ENCODE measurements at regions not wholly inside any gene's neighbourhood (a gene's known extent, or its start where the extent isn't known, plus 50 kb on each side); places are given as distances from the start of the nearest gene placed in this dataset.
"Not testable (repeated sequence)": the region's sequence is repeated elsewhere in the genome, so short reads cannot be mapped to it uniquely, and the experiment has no call there.

GRCh38 chr10:4240608-4241197 lies 455.7 kb upstream of the KLF6 start:
- ATAC-seq (ENCODE audit: low read depth in 2 of 2): no peak
- Mint-ChIP-seq H3K4me1 (peaks cover 0 to 10% (median 8%) of the 10 kb centered on the region in 4 donors), H3K4me3 (no peak overlapping the region), H3K36me3 (no peaks in the 10 kb centered on the region), H3K9me3 (peaks cover 0 to 13% (median 4%) of the 10 kb centered on the region in 7 donors), H3K27me3 (no peaks in the 10 kb centered on the region), H3K27ac (peak overlapping the region in 1 of 3 donors; percentile 70)
- no peak for DNase-seq
- Histone ChIP-seq H3K9me3 (ENCODE audit: control insufficient read depth in 2 of 2, low read length in 2 of 2) (no peaks in the 10 kb centered on the region), H3K27ac (ENCODE audit: insufficient read depth, low read length, poor library complexity, severe bottlenecking) (no peak overlapping the region), H3K36me3 (ENCODE audit: control insufficient read depth, insufficient read depth, low read length) (no peaks in the 10 kb centered on the region), H3K4me1 (ENCODE audit: control insufficient read depth, insufficient read depth, low read length, poor library complexity, severe bottlenecking) (peaks cover 4% of the 10 kb centered on the region), H3K27me3 (ENCODE audit: control insufficient read depth, insufficient read depth, low read length) (no peaks in the 10 kb centered on the region), H3K4me3 (ENCODE audit: low read depth, low read length) (no peak overlapping the region)

GRCh38 chr10:4239186-4239585 lies 454.2 kb upstream of the KLF6 start:
- H3K27ac ChIP-seq (ENCODE audit: insufficient read depth, low read length, poor library complexity, severe bottlenecking): no peak overlapping the region

GRCh38 chr10:4236905-4237304 lies 451.9 kb upstream of the KLF6 start:
- H3K4me3 ChIP-seq (ENCODE audit: low read depth, low read length); H3K36me3 ChIP-seq (ENCODE audit: control insufficient read depth, insufficient read depth, low read length); H3K9me3 Mint-ChIP-seq; H3K9me3 ChIP-seq (ENCODE audit: control insufficient read depth in 2 of 2, low read length in 2 of 2); DNase-seq; ATAC-seq (ENCODE audit: low read depth in 2 of 2); H3K4me3 Mint-ChIP-seq; H3K4me1 ChIP-seq (ENCODE audit: control insufficient read depth, insufficient read depth, low read length, poor library complexity, severe bottlenecking); H3K36me3 Mint-ChIP-seq; H3K27me3 Mint-ChIP-seq; H3K27ac Mint-ChIP-seq; H3K27me3 ChIP-seq (ENCODE audit: control insufficient read depth, insufficient read depth, low read length); H3K4me1 Mint-ChIP-seq; H3K27ac ChIP-seq (ENCODE audit: insufficient read depth, low read length, poor library complexity, severe bottlenecking): not testable (repeated sequence)

More at GRCh38 chr10:4239186-4239585, 454.2 kb upstream of the KLF6 start:
- Histone ChIP-seq H3K4me1 (ENCODE audit: control insufficient read depth, insufficient read depth, low read length, poor library complexity, severe bottlenecking) (peaks cover 4% of the 10 kb centered on the region), H3K9me3 (ENCODE audit: control insufficient read depth in 2 of 2, low read length in 2 of 2) (no peaks in the 10 kb centered on the region), H3K36me3 (ENCODE audit: control insufficient read depth, insufficient read depth, low read length) (no peaks in the 10 kb centered on the region), H3K4me3 (ENCODE audit: low read depth, low read length) (no peak overlapping the region), H3K27me3 (ENCODE audit: control insufficient read depth, insufficient read depth, low read length) (no peaks in the 10 kb centered on the region)
- H3K36me3 Mint-ChIP-seq: no peaks in the 10 kb centered on the region
- H3K9me3 Mint-ChIP-seq: peaks cover 0 to 10% (median 4%) of the 10 kb centered on the region in 7 donors
- DNase-seq (no peak), ATAC-seq (ENCODE audit: low read depth in 2 of 2) (no peak)
- H3K27ac Mint-ChIP-seq: no peak overlapping the region
- peaks cover 4 to 15% (median 13%) of the 10 kb centered on the region in 4 donors for H3K4me1 Mint-ChIP-seq
- no peaks in the 10 kb centered on the region for H3K27me3 Mint-ChIP-seq
- no peak overlapping the region for H3K4me3 Mint-ChIP-seq

- Histone ChIP-seq H3K27me3 (ENCODE audit: control insufficient read depth, insufficient read depth, low read length) (no peaks in the 10 kb centered on the region), H3K9me3 (ENCODE audit: control insufficient read depth in 2 of 2, low read length in 2 of 2) (no peaks in the 10 kb centered on the region), H3K4me1 (ENCODE audit: control insufficient read depth, insufficient read depth, low read length, poor library complexity, severe bottlenecking) (no peaks in the 10 kb centered on the region), H3K36me3 (ENCODE audit: control insufficient read depth, insufficient read depth, low read length) (no peaks in the 10 kb centered on the region), H3K4me3 (ENCODE audit: low read depth, low read length) (no peak overlapping the region), H3K27ac (ENCODE audit: insufficient read depth, low read length, poor library complexity, severe bottlenecking) (no peak overlapping the region)
- no peaks in the 10 kb centered on the region for H3K36me3 Mint-ChIP-seq
- no peak overlapping the region for H3K4me3 Mint-ChIP-seq
- no peak overlapping the region for H3K27ac Mint-ChIP-seq
- DNase-seq (peak in 2 of 3 donors; percentile 42 to 44), ATAC-seq (ENCODE audit: low read depth in 2 of 2) (peak; percentile 74 to 77)
- H3K27me3 Mint-ChIP-seq: no peaks in the 10 kb centered on the region
- peaks cover 3 to 7% (median 4%) of the 10 kb centered on the region in 4 donors for H3K4me1 Mint-ChIP-seq
- H3K9me3 Mint-ChIP-seq: peaks cover 0 to 10% (median 4%) of the 10 kb centered on the region in 7 donors
Observed at GRCh38 chr10:4234661-4235060, 449.7 kb upstream of the KLF6 start.

GRCh38 chr10:4231439-4231838 lies 446.4 kb upstream of the KLF6 start:
- no peak overlapping the region for H3K4me3 ChIP-seq (ENCODE audit: low read depth, low read length)
- no peak overlapping the region for H3K27ac ChIP-seq (ENCODE audit: insufficient read depth, low read length, poor library complexity, severe bottlenecking)
- Mint-ChIP-seq H3K36me3 (no peaks in the 10 kb centered on the region), H3K9me3 (peaks cover 0 to 3% (median 0%) of the 10 kb centered on the region in 7 donors), H3K4me3 (no peak overlapping the region), H3K27ac (no peak overlapping the region), H3K27me3 (no peaks in the 10 kb centered on the region), H3K4me1 (peaks cover 3 to 7% (median 4%) of the 10 kb centered on the region in 4 donors)
- ATAC-seq (ENCODE audit: low read depth in 2 of 2) (no peak), DNase-seq (no peak)
- no peaks in the 10 kb centered on the region for H3K36me3 ChIP-seq (ENCODE audit: control insufficient read depth, insufficient read depth, low read length)
- no peaks in the 10 kb centered on the region for H3K9me3 ChIP-seq (ENCODE audit: control insufficient read depth in 2 of 2, low read length in 2 of 2)
- no peaks in the 10 kb centered on the region for H3K27me3 ChIP-seq (ENCODE audit: control insufficient read depth, insufficient read depth, low read length)
- H3K4me1 ChIP-seq (ENCODE audit: control insufficient read depth, insufficient read depth, low read length, poor library complexity, severe bottlenecking): no peaks in the 10 kb centered on the region

- ATAC-seq (ENCODE audit: low read depth in 2 of 2) (no peak), DNase-seq (no peak)
- H3K27me3 ChIP-seq (ENCODE audit: control insufficient read depth, insufficient read depth, low read length): no peaks in the 10 kb centered on the region
- Mint-ChIP-seq H3K4me1 (peaks cover 3 to 4% (median 3%) of the 10 kb centered on the region in 4 donors), H3K9me3 (no peaks in the 10 kb centered on the region), H3K27ac (no peak overlapping the region), H3K36me3 (no peaks in the 10 kb centered on the region), H3K27me3 (no peaks in the 10 kb centered on the region), H3K4me3 (no peak overlapping the region)
- no peaks in the 10 kb centered on the region for H3K4me1 ChIP-seq (ENCODE audit: control insufficient read depth, insufficient read depth, low read length, poor library complexity, severe bottlenecking)
- no peak overlapping the region for H3K27ac ChIP-seq (ENCODE audit: insufficient read depth, low read length, poor library complexity, severe bottlenecking)
- no peaks in the 10 kb centered on the region for H3K36me3 ChIP-seq (ENCODE audit: control insufficient read depth, insufficient read depth, low read length)
- H3K9me3 ChIP-seq (ENCODE audit: control insufficient read depth in 2 of 2, low read length in 2 of 2): no peaks in the 10 kb centered on the region
- H3K4me3 ChIP-seq (ENCODE audit: low read depth, low read length): no peak overlapping the region
Observed at GRCh38 chr10:4230036-4230435, 445.0 kb upstream of the KLF6 start.

- no peak overlapping the region for H3K4me3 Mint-ChIP-seq
- H3K27ac Mint-ChIP-seq: no peak overlapping the region
- peaks cover 0 to 2% (median 0%) of the 10 kb centered on the region in 7 donors for H3K9me3 Mint-ChIP-seq
- Histone ChIP-seq H3K9me3 (ENCODE audit: control insufficient read depth in 2 of 2, low read length in 2 of 2) (no peaks in the 10 kb centered on the region), H3K4me3 (ENCODE audit: low read depth, low read length) (no peak overlapping the region), H3K36me3 (ENCODE audit: control insufficient read depth, insufficient read depth, low read length) (no peaks in the 10 kb centered on the region), H3K27me3 (ENCODE audit: control insufficient read depth, insufficient read depth, low read length) (no peaks in the 10 kb centered on the region), H3K27ac (ENCODE audit: insufficient read depth, low read length, poor library complexity, severe bottlenecking) (no peak overlapping the region), H3K4me1 (ENCODE audit: control insufficient read depth, insufficient read depth, low read length, poor library complexity, severe bottlenecking) (no peaks in the 10 kb centered on the region)
- H3K4me1 Mint-ChIP-seq: no peaks in the 10 kb centered on the region
- no peaks in the 10 kb centered on the region for H3K36me3 Mint-ChIP-seq
- ATAC-seq (ENCODE audit: low read depth in 2 of 2): no peak
- DNase-seq: no peak
- H3K27me3 Mint-ChIP-seq: no peaks in the 10 kb centered on the region
Observed at GRCh38 chr10:4229106-4229505, 444.1 kb upstream of the KLF6 start.

GRCh38 chr10:4227586-4227985 lies 442.6 kb upstream of the KLF6 start:
- H3K4me1 Mint-ChIP-seq: no peaks in the 10 kb centered on the region
- H3K27ac ChIP-seq (ENCODE audit: insufficient read depth, low read length, poor library complexity, severe bottlenecking): no peak overlapping the region
- no peak overlapping the region for H3K27ac Mint-ChIP-seq
- H3K9me3 ChIP-seq (ENCODE audit: control insufficient read depth in 2 of 2, low read length in 2 of 2): no peaks in the 10 kb centered on the region
- H3K36me3 ChIP-seq (ENCODE audit: control insufficient read depth, insufficient read depth, low read length): no peaks in the 10 kb centered on the region
- no peaks in the 10 kb centered on the region for H3K27me3 ChIP-seq (ENCODE audit: control insufficient read depth, insufficient read depth, low read length)
- H3K36me3 Mint-ChIP-seq: no peaks in the 10 kb centered on the region
- no peaks in the 10 kb centered on the region for H3K4me1 ChIP-seq (ENCODE audit: control insufficient read depth, insufficient read depth, low read length, poor library complexity, severe bottlenecking)
- H3K27me3 Mint-ChIP-seq: no peaks in the 10 kb centered on the region
- no peak overlapping the region for H3K4me3 ChIP-seq (ENCODE audit: low read depth, low read length)
- H3K9me3 Mint-ChIP-seq: peaks cover 0 to 2% (median 0%) of the 10 kb centered on the region in 7 donors
- DNase-seq: no peak
- ATAC-seq (ENCODE audit: low read depth in 2 of 2): no peak
- no peak overlapping the region for H3K4me3 Mint-ChIP-seq

Data from CD4-positive, CD25-positive, alpha-beta regulatory T cell (primary cell).